Activated CD8-positive, alpha-beta T cell treated with anti-CD3 and anti-CD28 coated beads for 36 hours (primary cell): ENCODE measurements at regions not wholly inside any gene's neighbourhood (a gene's known extent, or its start where the extent isn't known, plus 50 kb on each side); places are given as distances from the start of the nearest gene placed in this dataset.

Experiments used
- ATAC-seq: fragments of 200-7000 bp; cut with Tn5 transposase; one replicate; pipeline ENCODE4 v1.10.0; 2021; ENCODE audit warnings: mild to moderate bottlenecking, moderate library complexity
- CTCF ChIA-PET: fragments of 350-600 bp; sonication (Branson Sonifier 250); formaldehyde crosslinking; loops from one replicate; lab custom pipeline; 2021; ENCODE audit warnings: antibody characterized with exemption; lab: Charles Lee
- POLR2A ChIA-PET: fragments of 350-600 bp; sonication (Branson Sonifier 250); formaldehyde crosslinking; loops from one replicate; lab custom pipeline; 2021; ENCODE audit warnings: antibody characterized with exemption; lab: Charles Lee
- DNase-seq: peaks from one replicate; pipeline ENCODE4 v3.0.0-alpha.2; 2020
- H3K27ac Mint-ChIP-seq: one replicate; pipeline ENCODE4 v1.8.0; 2021; ENCODE audit warnings: mild to moderate bottlenecking, mixed read lengths
- H3K27me3 Mint-ChIP-seq: one replicate; pipeline ENCODE4 v1.8.0; 2021; ENCODE audit warnings: mixed read lengths
- H3K36me3 Mint-ChIP-seq: one replicate; pipeline ENCODE4 v1.8.0; 2021; ENCODE audit warnings: low read depth, mixed read lengths
- H3K4me1 Mint-ChIP-seq: one replicate; pipeline ENCODE4 v1.8.0; 2021; ENCODE audit warnings: low read depth, mixed read lengths
- H3K4me3 Mint-ChIP-seq: one replicate; pipeline ENCODE4 v1.8.0; 2021; ENCODE audit warnings: mild to moderate bottlenecking, moderate library complexity, mixed read lengths
- H3K9me3 Mint-ChIP-seq: one replicate; pipeline ENCODE4 v1.8.0; 2021; ENCODE audit warnings: mixed read lengths
- intact Hi-C: fragments of 100-400 bp; cut with micrococcal nuclease; formaldehyde crosslinking; loops from one replicate; pipeline ENCODE4 v1.10.0; 2022
- TF ChIP-seq, protein P1 (sequence below): fragments of 200-600 bp; IDR thresholded peaks from one replicate; pipeline ENCODE4 v1.8.0; 2022; ENCODE audit warnings: antibody characterized with exemption, mild to moderate bottlenecking

DNA sequence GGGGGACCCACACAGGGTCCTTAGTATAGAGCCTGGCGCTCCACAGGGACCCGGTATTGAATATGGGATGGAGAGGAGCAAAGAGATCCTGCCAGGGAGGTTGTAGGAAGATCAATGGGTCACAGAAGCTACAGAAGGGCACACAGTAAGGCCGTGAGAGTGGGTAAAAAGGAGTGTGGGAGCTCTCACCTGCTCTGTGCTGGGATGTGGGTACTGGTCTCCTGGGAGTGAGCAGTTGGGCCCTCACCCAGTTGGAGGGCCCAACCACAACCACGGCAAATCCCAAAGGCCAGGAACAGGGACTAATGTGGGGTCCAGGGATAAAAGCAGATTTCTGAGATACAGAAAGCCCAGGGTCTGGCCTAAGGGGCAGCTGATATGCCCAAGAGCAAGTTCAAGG lies 59.9 kb upstream of the SMOX start:
- H3K27me3 Mint-ChIP-seq, result peaks cover 2% of the 10 kb centered on the region

DNA sequence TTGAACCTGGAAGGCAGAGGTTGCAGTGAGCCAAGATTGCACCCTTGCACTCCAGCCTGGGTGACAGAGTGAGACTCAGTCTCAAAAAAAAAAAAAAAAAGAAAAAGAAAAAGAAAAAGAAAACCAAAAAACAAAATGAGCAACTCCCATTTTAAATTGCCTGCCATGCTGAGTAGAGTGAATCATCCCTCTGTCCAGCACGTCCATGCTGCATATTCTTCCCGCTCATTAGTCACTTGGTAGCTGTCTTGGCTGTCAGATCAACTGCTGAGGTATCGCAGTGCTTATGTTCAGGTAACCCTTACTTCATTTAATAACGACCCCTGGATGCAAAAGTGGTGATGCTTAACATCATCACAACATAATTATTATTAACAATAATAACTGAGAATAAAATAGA lies 60.7 kb upstream of the SMOX start:
- TF ChIP-seq, protein P1, sequence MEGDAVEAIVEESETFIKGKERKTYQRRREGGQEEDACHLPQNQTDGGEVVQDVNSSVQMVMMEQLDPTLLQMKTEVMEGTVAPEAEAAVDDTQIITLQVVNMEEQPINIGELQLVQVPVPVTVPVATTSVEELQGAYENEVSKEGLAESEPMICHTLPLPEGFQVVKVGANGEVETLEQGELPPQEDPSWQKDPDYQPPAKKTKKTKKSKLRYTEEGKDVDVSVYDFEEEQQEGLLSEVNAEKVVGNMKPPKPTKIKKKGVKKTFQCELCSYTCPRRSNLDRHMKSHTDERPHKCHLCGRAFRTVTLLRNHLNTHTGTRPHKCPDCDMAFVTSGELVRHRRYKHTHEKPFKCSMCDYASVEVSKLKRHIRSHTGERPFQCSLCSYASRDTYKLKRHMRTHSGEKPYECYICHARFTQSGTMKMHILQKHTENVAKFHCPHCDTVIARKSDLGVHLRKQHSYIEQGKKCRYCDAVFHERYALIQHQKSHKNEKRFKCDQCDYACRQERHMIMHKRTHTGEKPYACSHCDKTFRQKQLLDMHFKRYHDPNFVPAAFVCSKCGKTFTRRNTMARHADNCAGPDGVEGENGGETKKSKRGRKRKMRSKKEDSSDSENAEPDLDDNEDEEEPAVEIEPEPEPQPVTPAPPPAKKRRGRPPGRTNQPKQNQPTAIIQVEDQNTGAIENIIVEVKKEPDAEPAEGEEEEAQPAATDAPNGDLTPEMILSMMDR, result no peak
- DNase-seq (no peak), ATAC-seq (no peak)
- H3K4me3 Mint-ChIP-seq, result no peak overlapping the region
- H3K36me3 Mint-ChIP-seq, result no peaks in the 10 kb centered on the region
- intact Hi-C loops, result loop anchor here (5.0 to 10.0 kb wide), 2 partner anchors 76 to 203 kb away; partner anchors contain the start of gene PANK2
- CTCF ChIA-PET, result interaction anchor here (0.6 kb wide), 1 partner anchor 9 kb away, joined by 3 read pairs; no protein-coding TSS in a partner anchor
- no peaks in the 10 kb centered on the region for H3K9me3 Mint-ChIP-seq
- H3K27ac Mint-ChIP-seq, result no peak overlapping the region
- H3K4me1 Mint-ChIP-seq, result peaks cover 23% of the 10 kb centered on the region
- peaks cover 2% of the 10 kb centered on the region for H3K27me3 Mint-ChIP-seq
- POLR2A ChIA-PET, result no interaction called here

More for the DNA sequence above, 59.9 kb upstream of the SMOX start:
- no peak overlapping the region for H3K4me3 Mint-ChIP-seq
- no peaks in the 10 kb centered on the region for H3K36me3 Mint-ChIP-seq
- no peak for DNase-seq
- ChIA-PET CTCF (no interaction called here), POLR2A (interaction anchor here (0.6 kb wide), 1 partner anchor 318 kb away, joined by 3 read pairs; no protein-coding TSS in a partner anchor)
- H3K4me1 Mint-ChIP-seq, result peaks cover 18% of the 10 kb centered on the region
- ATAC-seq, result no peak
- TF ChIP-seq, protein P1, result no peak
- H3K27ac Mint-ChIP-seq, result no peak overlapping the region
- intact Hi-C loops, result loop anchor here (5.0 to 10.0 kb wide), 2 partner anchors 76 to 204 kb away; partner anchors contain the start of gene PANK2
- no peaks in the 10 kb centered on the region for H3K9me3 Mint-ChIP-seq

- no peak for DNase-seq
- no peak overlapping the region for H3K4me3 Mint-ChIP-seq
- CTCF ChIA-PET, result interaction anchor here (0.6 to 4.2 kb wide), 3 partner anchors 8 to 66 kb away, joined by 3 to 38 read pairs (median 10); no protein-coding TSS in a partner anchor
- peaks cover 3% of the 10 kb centered on the region for H3K36me3 Mint-ChIP-seq
- ATAC-seq, result no peak
- no peak overlapping the region for H3K27ac Mint-ChIP-seq
- H3K9me3 Mint-ChIP-seq, result peaks cover 2% of the 10 kb centered on the region
- peaks cover 2% of the 10 kb centered on the region for H3K27me3 Mint-ChIP-seq
- peaks cover 31% of the 10 kb centered on the region for H3K4me1 Mint-ChIP-seq
- intact Hi-C loops, result loop anchor here (5.0 to 10.0 kb wide), 2 partner anchors 75 to 202 kb away; partner anchors contain the start of gene PANK2
- TF ChIP-seq, protein P1, result no peak
- POLR2A ChIA-PET, result no interaction called here
These were observed 61.6 kb upstream of the SMOX start for GRCh38 chr20:4086771-4087687.

GRCh38 chr20:4084721-4085120 lies 63.9 kb upstream of the SMOX start:
- Mint-ChIP-seq H3K27ac (peak overlapping the region; percentile 37), H3K27me3 (no peaks in the 10 kb centered on the region), H3K4me3 (no peak overlapping the region), H3K36me3 (peaks cover 7% of the 10 kb centered on the region), H3K9me3 (peaks cover 5% of the 10 kb centered on the region), H3K4me1 (peaks cover 36% of the 10 kb centered on the region)
- DNase-seq, result no peak
- intact Hi-C loops, result loop anchor here (5.0 to 10.0 kb wide), 3 partner anchors 47 to 200 kb away; partner anchors contain the start of gene PANK2
- ChIA-PET CTCF (interaction anchor here (0.7 to 4.2 kb wide), 40 partner anchors 8 to 408 kb away, joined by 3 to 38 read pairs (median 4); partner anchors contain the start of genes CENPB and RNF24), POLR2A (interaction anchor here (1.0 kb wide), 1 partner anchor 115 kb away, joined by 3 read pairs; no protein-coding TSS in a partner anchor)
- ATAC-seq, result no peak
- TF ChIP-seq, protein P1, result no peak
